Peyer's patch (tissue), 4 donors: ENCODE measurements at regions not wholly inside any gene's neighbourhood (a gene's known extent, or its start where the extent isn't known, plus 50 kb on each side); places are given as distances from the start of the nearest gene placed in this dataset.

Experiments
- DNase-seq, 3 donors: peaks; one replicate each; pipeline ENCODE4 v3.0.0-alpha.2; 2017 to 2019
- H3K27ac ChIP-seq, 4 donors: fragments of 200-600 bp; sonication (generic); one replicate each; pipeline ENCODE4 v1.5.1; 2016 to 2019
- H3K27me3 ChIP-seq, 2 donors: fragments of 200-600 bp; sonication (generic); one replicate each; pipeline ENCODE4 v1.5.1; 2019
- H3K36me3 ChIP-seq, 3 donors: fragments of 200-600 bp; sonication (generic); one replicate each; pipeline ENCODE4 v1.5.1; 2016 to 2019
- H3K4me1 ChIP-seq, 4 donors: fragments of 200-600 bp; sonication (generic); one replicate each; pipeline ENCODE4 v1.5.1; 2016 to 2019
- H3K4me3 ChIP-seq, 4 donors: fragments of 200-600 bp; sonication (generic); 1 replicate in 3 of 4; 2 replicates in 1 of 4; pipeline ENCODE4 v1.5.1; 2016 to 2019; ENCODE audit warnings: mild to moderate bottlenecking in 1 of 4
- H3K9me3 ChIP-seq, 4 donors: fragments of 200-600 bp; sonication (generic); one replicate each; pipeline ENCODE4 v1.5.1; 2016 to 2019; ENCODE audit warnings: mild to moderate bottlenecking in 1 of 4
- CTCF ChIP-seq, 6 experiments: fragments of 450-650 bp in 4 of 6; fragments of 200-600 bp in 2 of 6; sonication (generic) in 1 of 6; IDR thresholded peaks; one replicate each; pipeline ENCODE4 v1.5.1; 2017 to 2019; ENCODE audit warnings: antibody characterized with exemption in 6 of 6, mild to moderate bottlenecking in 3 of 6, moderate library complexity in 1 of 6
- POLR2A ChIP-seq, 2 donors: fragments of 450-650 bp; IDR thresholded peaks; one replicate each; pipeline ENCODE4 v1.5.1; 2017; ENCODE audit warnings: antibody characterized with exemption in 2 of 2, mild to moderate bottlenecking in 2 of 2, moderate library complexity in 2 of 2

GRCh38 chr6:4510317-4510716 is 265.9 kb upstream of the CDYL start:
- no peaks in the 10 kb centered on the region for H3K9me3 ChIP-seq
- no peak overlapping the region for H3K27ac ChIP-seq
- no peaks in the 10 kb centered on the region for H3K4me1 ChIP-seq
- no peaks in the 10 kb centered on the region for H3K27me3 ChIP-seq
- TF ChIP-seq POLR2A (IDR thresholded peaks at IDR 0.05) (no peak), CTCF (IDR thresholded peaks at IDR 0.05) (no peak)
- no peak for DNase-seq
- no peaks in the 10 kb centered on the region for H3K36me3 ChIP-seq
- H3K4me3 ChIP-seq, result no peak overlapping the region

GRCh38 chr6:4509506-4509905 is 266.7 kb upstream of the CDYL start:
- Histone ChIP-seq H3K4me1 (no peaks in the 10 kb centered on the region), H3K36me3 (no peaks in the 10 kb centered on the region), H3K4me3 (no peak overlapping the region), H3K9me3 (no peaks in the 10 kb centered on the region), H3K27me3 (no peaks in the 10 kb centered on the region), H3K27ac (no peak overlapping the region)
- TF ChIP-seq CTCF (IDR thresholded peaks at IDR 0.05) (no peak), POLR2A (IDR thresholded peaks at IDR 0.05) (no peak)
- no peak for DNase-seq

GRCh38 chr6:4506792-4507191 is 269.4 kb upstream of the CDYL start:
- Histone ChIP-seq H3K27me3 (no peaks in the 10 kb centered on the region), H3K4me3 (no peak overlapping the region), H3K27ac (no peak overlapping the region), H3K9me3 (no peaks in the 10 kb centered on the region), H3K36me3 (no peaks in the 10 kb centered on the region), H3K4me1 (no peaks in the 10 kb centered on the region)
- no peak for DNase-seq
- TF ChIP-seq POLR2A (IDR thresholded peaks at IDR 0.05) (no peak), CTCF (IDR thresholded peaks at IDR 0.05) (no peak)

GRCh38 chr6:4506223-4506622 is 270.0 kb upstream of the CDYL start:
- no peak for TF ChIP-seq POLR2A (IDR thresholded peaks at IDR 0.05)
- TF ChIP-seq CTCF (IDR thresholded peaks at IDR 0.05), result no peak
- Histone ChIP-seq H3K4me3 (no peak overlapping the region), H3K4me1 (no peaks in the 10 kb centered on the region), H3K27ac (no peak overlapping the region), H3K27me3 (no peaks in the 10 kb centered on the region), H3K9me3 (no peaks in the 10 kb centered on the region), H3K36me3 (no peaks in the 10 kb centered on the region)
- DNase-seq, result no peak

GRCh38 chr6:4504700-4505099 is 271.5 kb upstream of the CDYL start:
- no peaks in the 10 kb centered on the region for H3K4me1 ChIP-seq
- H3K9me3 ChIP-seq, result no peaks in the 10 kb centered on the region
- DNase-seq, result no peak
- no peak overlapping the region for H3K4me3 ChIP-seq
- H3K36me3 ChIP-seq, result no peaks in the 10 kb centered on the region
- H3K27me3 ChIP-seq, result no peaks in the 10 kb centered on the region
- no peak overlapping the region for H3K27ac ChIP-seq
- TF ChIP-seq POLR2A (IDR thresholded peaks at IDR 0.05) (no peak), CTCF (IDR thresholded peaks at IDR 0.05) (no peak)

GRCh38 chr6:4503700-4504099 is 272.5 kb upstream of the CDYL start:
- Histone ChIP-seq H3K4me1 (no peaks in the 10 kb centered on the region), H3K36me3 (no peaks in the 10 kb centered on the region), H3K27me3 (no peaks in the 10 kb centered on the region), H3K27ac (no peak overlapping the region), H3K4me3 (no peak overlapping the region), H3K9me3 (no peaks in the 10 kb centered on the region)
- no peak for DNase-seq
- TF ChIP-seq CTCF (IDR thresholded peaks at IDR 0.05), result no peak
